ENCODE measurements at regions not wholly inside any gene's neighbourhood (a gene's known extent, or its start where the extent isn't known, plus 50 kb on each side); places are given as distances from the start of the nearest gene placed in this dataset.

DNA sequence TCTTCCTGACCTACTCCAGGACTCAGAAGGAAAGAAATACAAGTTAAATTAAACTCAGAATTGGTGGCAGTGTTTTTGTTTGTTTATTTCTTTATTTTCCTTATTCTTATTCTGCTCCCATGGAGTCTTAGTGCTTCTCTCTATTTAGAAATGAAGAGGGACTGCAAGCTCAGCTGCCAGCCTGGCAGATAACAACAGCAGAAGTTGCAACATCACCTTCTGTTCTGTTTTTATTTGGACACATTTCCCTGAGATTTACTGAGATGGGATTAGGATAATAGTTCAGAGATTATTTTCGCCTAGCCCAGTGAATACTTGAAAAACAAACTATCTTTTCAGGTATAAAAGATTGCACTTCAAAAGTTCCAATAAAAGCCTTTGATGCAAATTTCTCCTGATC lies 70.4 kb upstream of the DTNA start:
- Histone ChIP-seq H3K4me1 (ENCODE audit: control insufficient read depth in 3 of 3, insufficient read depth in 3 of 3, low read length in 3 of 3) (peaks cover 11 to 22% (median 19%) of the 10 kb centered on the region in 3 donors), H3K27me3 (ENCODE audit: control insufficient read depth in 3 of 3, insufficient read depth in 3 of 3, low read length in 3 of 3) (no peaks in the 10 kb centered on the region), H3K9ac (ENCODE audit: low read depth in 1 of 3, low read length in 3 of 3) (peak overlapping the region in 1 of 3 donors; percentile 13), H3K36me3 (ENCODE audit: control insufficient read depth in 3 of 3, insufficient read depth in 3 of 3, low read length in 3 of 3) (no peaks in the 10 kb centered on the region), H3K27ac (ENCODE audit: low read depth, low read length) (peak overlapping the region; percentile 2), H3K9me3 (ENCODE audit: control insufficient read depth in 3 of 3, low read length in 3 of 3) (no peaks in the 10 kb centered on the region), H3K4me3 (ENCODE audit: low read length in 3 of 3) (no peak overlapping the region)

DNA sequence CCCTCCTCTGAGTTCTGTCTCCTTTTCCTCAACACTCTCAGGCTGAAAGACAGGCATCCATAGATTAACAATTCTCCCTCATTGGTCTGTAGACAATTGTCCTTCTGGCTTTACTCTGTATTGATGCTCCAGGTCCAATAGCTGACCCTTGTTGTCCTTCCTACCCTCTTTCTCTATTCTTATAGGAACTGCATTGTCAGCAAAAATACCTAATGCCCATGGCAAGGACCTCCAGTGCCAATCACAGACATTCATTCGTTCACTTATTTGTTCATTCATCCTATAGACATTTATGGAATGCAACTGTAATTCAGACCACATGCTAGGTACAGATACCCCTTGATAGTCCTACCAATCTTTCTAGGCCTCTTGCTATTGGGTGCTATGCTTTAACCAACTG lies 69.8 kb upstream of the DTNA start:
- H3K27ac ChIP-seq (ENCODE audit: low read depth, low read length): no peak overlapping the region
- H3K9ac ChIP-seq (ENCODE audit: low read depth in 1 of 3, low read length in 3 of 3): no peak overlapping the region
- H3K27me3 ChIP-seq (ENCODE audit: control insufficient read depth in 3 of 3, insufficient read depth in 3 of 3, low read length in 3 of 3): no peaks in the 10 kb centered on the region
- H3K9me3 ChIP-seq (ENCODE audit: control insufficient read depth in 3 of 3, low read length in 3 of 3): no peaks in the 10 kb centered on the region
- H3K36me3 ChIP-seq (ENCODE audit: control insufficient read depth in 3 of 3, insufficient read depth in 3 of 3, low read length in 3 of 3): no peaks in the 10 kb centered on the region
- H3K4me1 ChIP-seq (ENCODE audit: control insufficient read depth in 3 of 3, insufficient read depth in 3 of 3, low read length in 3 of 3): peaks cover 11 to 22% (median 19%) of the 10 kb centered on the region in 3 donors
- no peak overlapping the region for H3K4me3 ChIP-seq (ENCODE audit: low read length in 3 of 3)

DNA sequence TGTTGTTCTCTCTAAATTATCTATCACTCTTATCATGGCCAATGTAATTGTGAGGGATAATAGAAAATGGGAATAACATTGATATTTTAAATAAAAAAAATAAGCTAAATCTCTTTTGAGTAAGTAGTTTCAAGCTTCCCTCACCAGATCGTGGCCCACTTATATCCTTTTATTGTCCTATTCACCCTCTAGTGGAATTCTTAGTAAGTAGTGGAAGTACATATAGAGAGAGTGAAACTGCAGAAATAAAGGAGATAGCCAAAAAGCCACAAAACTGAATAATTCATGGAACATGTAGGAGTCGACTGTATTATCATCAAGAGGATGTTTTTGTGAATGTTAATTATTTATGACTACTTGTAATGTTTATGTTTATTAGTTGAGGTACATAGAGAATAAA lies 66.1 kb upstream of the DTNA start:
- Histone ChIP-seq H3K36me3 (ENCODE audit: control insufficient read depth in 3 of 3, insufficient read depth in 3 of 3, low read length in 3 of 3) (no peaks in the 10 kb centered on the region), H3K4me1 (ENCODE audit: control insufficient read depth in 3 of 3, insufficient read depth in 3 of 3, low read length in 3 of 3) (peaks cover 15 to 18% (median 16%) of the 10 kb centered on the region in 3 donors), H3K4me3 (ENCODE audit: low read length in 3 of 3) (no peak overlapping the region), H3K27ac (ENCODE audit: low read depth, low read length) (no peak overlapping the region), H3K9me3 (ENCODE audit: control insufficient read depth in 3 of 3, low read length in 3 of 3) (no peaks in the 10 kb centered on the region), H3K27me3 (ENCODE audit: control insufficient read depth in 3 of 3, insufficient read depth in 3 of 3, low read length in 3 of 3) (no peaks in the 10 kb centered on the region), H3K9ac (ENCODE audit: low read depth in 1 of 3, low read length in 3 of 3) (no peak overlapping the region)

DNA sequence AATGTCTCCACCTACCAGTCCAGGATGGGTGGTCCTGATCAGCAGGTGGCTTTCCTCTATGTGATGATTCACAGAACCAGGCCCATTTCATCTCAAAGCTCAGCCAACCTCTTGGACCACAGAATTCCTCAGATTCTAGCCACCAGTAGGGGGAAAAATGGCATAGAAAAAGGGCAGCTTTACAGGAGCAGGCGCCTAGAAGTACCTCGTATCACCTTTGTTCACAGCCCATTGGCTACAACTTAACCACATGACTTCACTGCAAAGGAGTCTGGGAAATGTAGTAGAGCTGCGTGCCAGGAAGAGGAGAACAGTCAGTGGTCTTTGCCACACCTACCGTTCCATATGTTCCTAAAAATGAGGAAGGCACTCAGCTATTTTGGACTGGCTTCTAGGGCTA lies 62.8 kb upstream of the DTNA start:
- Histone ChIP-seq H3K4me1 (ENCODE audit: control insufficient read depth in 3 of 3, insufficient read depth in 3 of 3, low read length in 3 of 3) (peaks cover 24 to 33% (median 27%) of the 10 kb centered on the region in 3 donors), H3K36me3 (ENCODE audit: control insufficient read depth in 3 of 3, insufficient read depth in 3 of 3, low read length in 3 of 3) (no peaks in the 10 kb centered on the region), H3K27ac (ENCODE audit: low read depth, low read length) (peak overlapping the region; percentile 2), H3K9ac (ENCODE audit: low read depth in 1 of 3, low read length in 3 of 3) (no peak overlapping the region), H3K9me3 (ENCODE audit: control insufficient read depth in 3 of 3, low read length in 3 of 3) (no peaks in the 10 kb centered on the region), H3K4me3 (ENCODE audit: low read length in 3 of 3) (no peak overlapping the region), H3K27me3 (ENCODE audit: control insufficient read depth in 3 of 3, insufficient read depth in 3 of 3, low read length in 3 of 3) (no peaks in the 10 kb centered on the region)

DNA sequence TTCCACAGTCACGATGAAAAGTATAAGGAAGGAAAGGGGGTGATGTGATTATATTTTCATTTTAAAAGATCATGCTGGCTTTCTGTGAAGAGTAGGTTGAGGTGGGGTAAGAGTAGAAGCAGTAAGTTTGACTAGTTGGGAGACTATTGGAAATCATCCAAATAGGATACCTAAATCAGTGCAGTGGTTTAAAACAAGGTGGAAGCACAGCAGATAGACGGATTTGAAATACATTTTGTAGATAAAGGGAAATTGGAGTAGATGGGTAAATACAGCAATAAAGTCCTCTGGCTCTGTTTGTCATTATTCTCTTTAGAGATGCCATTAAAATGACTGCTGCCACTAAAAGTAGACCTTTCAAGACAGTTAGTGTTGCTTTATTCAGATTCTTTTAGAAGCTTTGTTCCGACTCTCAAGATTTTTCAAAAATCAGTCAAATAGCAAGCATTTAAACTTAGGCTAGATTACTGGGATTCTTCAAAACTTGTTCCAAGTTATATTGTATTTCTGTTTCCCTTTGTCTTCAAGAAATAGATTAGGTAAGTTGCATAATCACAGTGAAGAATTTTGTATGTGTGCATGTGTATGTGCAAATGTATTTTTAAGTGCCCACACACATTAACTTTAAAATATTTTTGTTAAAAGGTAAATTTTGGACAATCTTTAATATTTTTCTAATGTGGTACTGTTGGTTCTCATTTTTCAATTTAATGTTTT lies 61.7 kb upstream of the DTNA start:
- no peak overlapping the region for H3K9ac ChIP-seq (ENCODE audit: low read depth in 1 of 3, low read length in 3 of 3)
- no peak overlapping the region for H3K4me3 ChIP-seq (ENCODE audit: low read length in 3 of 3)
- H3K27me3 ChIP-seq (ENCODE audit: control insufficient read depth in 3 of 3, insufficient read depth in 3 of 3, low read length in 3 of 3): no peaks in the 10 kb centered on the region
- H3K27ac ChIP-seq (ENCODE audit: low read depth, low read length): peak overlapping the region; percentile 81
- no peaks in the 10 kb centered on the region for H3K9me3 ChIP-seq (ENCODE audit: control insufficient read depth in 3 of 3, low read length in 3 of 3)
- H3K36me3 ChIP-seq (ENCODE audit: control insufficient read depth in 3 of 3, insufficient read depth in 3 of 3, low read length in 3 of 3): no peaks in the 10 kb centered on the region
- peaks cover 21 to 30% (median 29%) of the 10 kb centered on the region in 3 donors for H3K4me1 ChIP-seq (ENCODE audit: control insufficient read depth in 3 of 3, insufficient read depth in 3 of 3, low read length in 3 of 3)

DNA sequence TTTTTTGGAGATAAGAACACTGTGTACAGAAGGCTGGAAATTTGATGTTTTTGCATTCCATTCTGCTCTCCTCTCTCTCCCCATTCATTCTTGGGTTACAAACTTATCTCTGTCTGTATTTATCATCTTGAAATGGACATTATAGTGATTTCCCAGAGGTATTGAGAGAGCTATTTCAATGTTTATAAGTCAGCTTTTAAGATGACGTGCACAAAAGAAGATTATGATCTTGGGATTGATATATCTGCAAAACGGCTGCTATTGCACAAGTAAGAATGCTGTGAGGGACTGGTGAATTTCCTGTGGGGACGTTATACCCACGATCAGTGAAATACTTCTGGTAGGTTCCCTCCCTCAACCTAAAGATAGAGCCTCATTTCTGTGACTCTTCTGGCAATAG lies 61.0 kb upstream of the DTNA start:
- H3K36me3 ChIP-seq (ENCODE audit: control insufficient read depth in 3 of 3, insufficient read depth in 3 of 3, low read length in 3 of 3): no peaks in the 10 kb centered on the region
- H3K27ac ChIP-seq (ENCODE audit: low read depth, low read length): peak overlapping the region; percentile 81

DNA sequence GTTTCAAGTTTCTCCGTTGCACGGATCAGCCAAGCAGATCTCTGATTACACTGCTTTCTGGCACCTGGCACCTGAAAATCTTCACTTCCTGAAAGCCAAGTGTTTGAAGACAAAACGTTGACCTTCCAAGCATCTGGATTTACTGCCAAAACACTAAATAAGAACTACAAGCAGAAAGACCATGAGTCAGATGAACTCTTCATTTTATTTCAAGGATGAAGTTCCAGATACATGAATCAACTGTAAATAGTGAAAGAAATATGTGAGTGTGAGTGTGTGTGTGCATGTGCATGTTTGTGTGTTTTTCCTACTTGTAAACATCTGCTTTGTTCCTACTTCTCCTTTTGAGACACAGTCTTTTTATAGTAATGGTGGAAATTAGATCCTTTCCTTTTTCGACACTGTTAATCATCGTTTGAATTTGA lies 60.0 kb upstream of the DTNA start:
- H3K27ac ChIP-seq (ENCODE audit: low read depth, low read length): peak overlapping the region; percentile 81
- peak overlapping the region; percentile 8 to 50 (median 40) for H3K4me3 ChIP-seq (ENCODE audit: low read length in 3 of 3)
- H3K36me3 ChIP-seq (ENCODE audit: control insufficient read depth in 3 of 3, insufficient read depth in 3 of 3, low read length in 3 of 3): no peaks in the 10 kb centered on the region
- peaks cover 24 to 30% (median 26%) of the 10 kb centered on the region in 3 donors for H3K4me1 ChIP-seq (ENCODE audit: control insufficient read depth in 3 of 3, insufficient read depth in 3 of 3, low read length in 3 of 3)
- no peaks in the 10 kb centered on the region for H3K27me3 ChIP-seq (ENCODE audit: control insufficient read depth in 3 of 3, insufficient read depth in 3 of 3, low read length in 3 of 3)
- peak overlapping the region; percentile 40 to 73 (median 57) for H3K9ac ChIP-seq (ENCODE audit: low read depth in 1 of 3, low read length in 3 of 3)
- no peaks in the 10 kb centered on the region for H3K9me3 ChIP-seq (ENCODE audit: control insufficient read depth in 3 of 3, low read length in 3 of 3)

More for the DNA sequence above, 61.0 kb upstream of the DTNA start:
- H3K9me3 ChIP-seq (ENCODE audit: control insufficient read depth in 3 of 3, low read length in 3 of 3): no peaks in the 10 kb centered on the region
- H3K4me1 ChIP-seq (ENCODE audit: control insufficient read depth in 3 of 3, insufficient read depth in 3 of 3, low read length in 3 of 3): peaks cover 23 to 30% (median 27%) of the 10 kb centered on the region in 3 donors
- peak overlapping the region in 1 of 3 donors; percentile 40 for H3K9ac ChIP-seq (ENCODE audit: low read depth in 1 of 3, low read length in 3 of 3)
- no peak overlapping the region for H3K4me3 ChIP-seq (ENCODE audit: low read length in 3 of 3)
- no peaks in the 10 kb centered on the region for H3K27me3 ChIP-seq (ENCODE audit: control insufficient read depth in 3 of 3, insufficient read depth in 3 of 3, low read length in 3 of 3)

DNA sequence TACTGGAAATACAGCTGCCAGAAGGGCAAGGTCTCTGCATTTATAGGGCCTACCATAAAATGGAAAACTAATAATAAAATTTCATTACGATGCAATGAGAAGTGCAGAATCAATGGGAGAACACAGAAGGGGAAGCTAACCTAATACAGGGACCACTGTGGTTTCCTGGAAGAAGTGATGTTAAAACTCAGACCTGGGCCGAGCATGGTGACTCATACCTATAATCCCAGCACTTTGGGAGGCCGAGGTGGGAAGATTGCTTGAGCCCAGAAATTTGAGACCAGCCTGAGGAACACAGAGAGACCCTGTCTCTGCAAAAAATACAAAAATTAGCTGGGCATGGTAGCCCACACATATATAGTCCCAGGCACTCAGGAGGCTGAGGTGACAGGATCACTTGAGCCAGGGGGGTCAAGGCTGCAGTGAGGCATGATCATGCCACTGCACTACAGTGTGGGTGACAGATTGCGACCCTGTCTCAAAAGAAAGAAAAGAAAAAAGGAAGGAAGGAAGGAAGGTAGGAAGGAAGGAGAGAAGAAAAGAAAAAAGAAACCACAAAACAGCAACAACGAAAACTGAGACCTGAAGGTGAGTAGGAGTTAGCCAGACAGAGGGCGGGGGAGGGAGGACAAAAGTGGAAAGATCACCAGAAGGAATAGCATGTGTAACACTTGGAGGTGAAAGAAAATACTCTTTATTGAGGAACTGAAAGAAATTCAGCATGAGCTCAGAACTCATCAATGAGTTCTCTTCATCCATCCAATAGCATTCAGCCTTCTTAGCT lies 58.3 kb upstream of the DTNA start:
- Histone ChIP-seq H3K27me3 (ENCODE audit: control insufficient read depth in 3 of 3, insufficient read depth in 3 of 3, low read length in 3 of 3) (no peaks in the 10 kb centered on the region), H3K4me1 (ENCODE audit: control insufficient read depth in 3 of 3, insufficient read depth in 3 of 3, low read length in 3 of 3) (peaks cover 26 to 31% (median 30%) of the 10 kb centered on the region in 3 donors), H3K27ac (ENCODE audit: low read depth, low read length) (peak overlapping the region; percentile 34), H3K9me3 (ENCODE audit: control insufficient read depth in 3 of 3, low read length in 3 of 3) (no peaks in the 10 kb centered on the region), H3K36me3 (ENCODE audit: control insufficient read depth in 3 of 3, insufficient read depth in 3 of 3, low read length in 3 of 3) (no peaks in the 10 kb centered on the region), H3K9ac (ENCODE audit: low read depth in 1 of 3, low read length in 3 of 3) (no peak overlapping the region), H3K4me3 (ENCODE audit: low read length in 3 of 3) (no peak overlapping the region)

DNA sequence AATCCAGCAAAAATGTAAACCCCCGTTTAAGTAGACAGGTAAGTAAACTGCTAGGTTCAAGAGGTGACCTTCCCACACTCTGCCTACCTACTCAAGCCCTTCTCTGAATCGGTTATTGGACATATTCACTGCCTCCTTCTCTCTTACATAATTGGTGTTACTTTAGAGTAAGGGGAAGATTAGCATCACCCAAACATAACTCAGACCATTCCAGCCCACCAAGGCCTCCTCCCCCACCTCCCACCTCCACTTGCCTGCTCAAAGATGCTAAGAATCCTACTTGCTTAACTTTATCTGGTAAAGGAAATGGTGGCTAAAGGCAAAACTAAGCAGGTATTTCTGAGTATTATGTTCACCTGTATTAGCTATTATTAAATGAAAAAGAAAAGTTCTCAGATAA lies 55.0 kb upstream of the DTNA start:
- H3K4me1 ChIP-seq (ENCODE audit: control insufficient read depth in 3 of 3, insufficient read depth in 3 of 3, low read length in 3 of 3): peaks cover 32 to 47% (median 42%) of the 10 kb centered on the region in 3 donors
- no peak overlapping the region for H3K9ac ChIP-seq (ENCODE audit: low read depth in 1 of 3, low read length in 3 of 3)
- H3K4me3 ChIP-seq (ENCODE audit: low read length in 3 of 3): no peak overlapping the region
- H3K9me3 ChIP-seq (ENCODE audit: control insufficient read depth in 3 of 3, low read length in 3 of 3): no peaks in the 10 kb centered on the region
- no peaks in the 10 kb centered on the region for H3K36me3 ChIP-seq (ENCODE audit: control insufficient read depth in 3 of 3, insufficient read depth in 3 of 3, low read length in 3 of 3)
- no peak overlapping the region for H3K27ac ChIP-seq (ENCODE audit: low read depth, low read length)
- no peaks in the 10 kb centered on the region for H3K27me3 ChIP-seq (ENCODE audit: control insufficient read depth in 3 of 3, insufficient read depth in 3 of 3, low read length in 3 of 3)

DNA sequence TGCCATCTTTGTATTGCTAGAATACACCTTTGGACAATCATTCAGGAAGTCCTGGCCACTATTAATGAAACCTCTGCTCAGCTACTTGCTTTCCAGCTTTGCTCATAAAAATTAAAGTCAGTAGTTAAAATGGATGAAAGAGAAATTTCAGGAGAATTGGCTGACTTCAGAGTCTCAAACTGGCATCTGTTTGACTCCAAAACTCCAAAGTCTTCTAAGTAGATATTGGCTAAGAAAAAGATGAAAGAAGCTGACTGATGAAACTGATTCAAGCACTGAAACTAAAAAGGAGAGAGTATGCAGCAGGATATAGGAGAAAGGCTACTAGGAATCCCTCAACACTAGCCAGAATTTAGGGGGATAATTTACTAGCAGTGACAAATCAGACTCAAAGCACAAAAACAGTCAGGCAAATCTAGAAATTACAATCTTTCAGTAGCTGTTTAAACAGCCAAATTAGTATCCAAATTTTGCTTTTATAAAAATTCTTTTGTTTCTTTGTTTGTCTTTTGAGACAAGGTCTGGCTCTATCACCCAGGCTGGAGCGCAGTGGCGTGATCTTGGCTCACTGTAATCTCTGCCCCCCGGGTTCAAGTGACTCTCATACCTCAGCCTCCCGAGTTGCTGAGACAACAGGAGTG lies 52.1 kb upstream of the DTNA start:
- Histone ChIP-seq H3K4me3 (ENCODE audit: low read length in 3 of 3) (no peak overlapping the region), H3K36me3 (ENCODE audit: control insufficient read depth in 3 of 3, insufficient read depth in 3 of 3, low read length in 3 of 3) (no peaks in the 10 kb centered on the region), H3K9me3 (ENCODE audit: control insufficient read depth in 3 of 3, low read length in 3 of 3) (no peaks in the 10 kb centered on the region), H3K27ac (ENCODE audit: low read depth, low read length) (peak overlapping the region; percentile 92), H3K9ac (ENCODE audit: low read depth in 1 of 3, low read length in 3 of 3) (no peak overlapping the region), H3K4me1 (ENCODE audit: control insufficient read depth in 3 of 3, insufficient read depth in 3 of 3, low read length in 3 of 3) (peaks cover 26 to 28% (median 27%) of the 10 kb centered on the region in 3 donors), H3K27me3 (ENCODE audit: control insufficient read depth in 3 of 3, insufficient read depth in 3 of 3, low read length in 3 of 3) (no peaks in the 10 kb centered on the region)

Measured in skeletal muscle tissue (tissue), 3 donors.